MG63 (cell line): ENCODE measurements at regions not wholly inside any gene's neighbourhood (a gene's known extent, or its start where the extent isn't known, plus 50 kb on each side); places are given as distances from the start of the nearest gene placed in this dataset.
"Not testable (repeated sequence)": the region's sequence is repeated elsewhere in the genome, so short reads cannot be mapped to it uniquely, and the experiment has no call there.

Source experiments
- DNase-seq: peaks from one replicate; pipeline ENCODE4 v3.0.0-alpha.2; 2020
- H3K27me3 ChIP-seq: fragments of 250-450 bp; sonication (Bioruptor Pico); 2 replicates; pipeline ENCODE4 v1.5.1; 2020; ENCODE audit warnings: mild to moderate bottlenecking, moderate library complexity
- H3K36me3 ChIP-seq: fragments of 250-450 bp; sonication (Bioruptor Pico); 2 replicates; pipeline ENCODE4 v1.5.1; 2020; ENCODE audit warnings: mild to moderate bottlenecking, moderate library complexity
- H3K4me3 ChIP-seq: fragments of 250-450 bp; sonication (Bioruptor Pico); 2 replicates; pipeline ENCODE4 v1.5.1; 2020; ENCODE audit warnings: mild to moderate bottlenecking, moderate library complexity
- H3K9me3 ChIP-seq: fragments of 250-450 bp; sonication (Bioruptor Pico); 2 replicates; pipeline ENCODE4 v1.5.1; 2020; ENCODE audit warnings: mild to moderate bottlenecking, moderate library complexity

DNA sequence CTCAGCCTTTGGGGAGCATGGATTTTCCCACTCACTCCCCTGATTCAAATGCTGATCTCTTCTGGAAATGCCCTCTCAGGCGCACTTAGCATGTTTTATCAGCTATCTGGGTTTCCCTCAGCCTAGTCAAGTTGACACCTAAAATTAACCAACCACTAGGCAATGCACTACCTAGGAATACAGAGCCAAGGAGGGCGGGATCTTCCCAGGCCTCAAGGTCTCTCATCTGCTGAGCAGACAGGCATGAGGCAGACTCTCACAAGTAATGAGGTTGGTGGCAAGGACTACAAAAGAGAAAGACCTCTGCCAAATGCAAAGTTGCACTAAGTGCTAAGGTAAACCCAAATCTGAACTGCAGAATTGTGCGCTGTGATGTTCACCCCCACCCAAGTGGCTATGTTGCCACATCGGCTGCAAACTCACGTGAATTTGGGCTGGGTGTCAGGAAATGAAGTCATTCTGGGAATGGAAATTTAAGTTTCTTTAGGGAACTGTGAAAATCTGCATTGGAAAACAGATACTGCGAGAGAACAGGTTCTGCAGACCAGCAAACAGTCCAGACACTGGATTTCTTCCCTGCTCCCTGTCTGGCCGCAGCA, 332.9 kb downstream of the CACNA1B start:
- not testable (repeated sequence) for H3K36me3 ChIP-seq, H3K27me3 ChIP-seq, H3K9me3 ChIP-seq, DNase-seq, H3K4me3 ChIP-seq

DNA sequence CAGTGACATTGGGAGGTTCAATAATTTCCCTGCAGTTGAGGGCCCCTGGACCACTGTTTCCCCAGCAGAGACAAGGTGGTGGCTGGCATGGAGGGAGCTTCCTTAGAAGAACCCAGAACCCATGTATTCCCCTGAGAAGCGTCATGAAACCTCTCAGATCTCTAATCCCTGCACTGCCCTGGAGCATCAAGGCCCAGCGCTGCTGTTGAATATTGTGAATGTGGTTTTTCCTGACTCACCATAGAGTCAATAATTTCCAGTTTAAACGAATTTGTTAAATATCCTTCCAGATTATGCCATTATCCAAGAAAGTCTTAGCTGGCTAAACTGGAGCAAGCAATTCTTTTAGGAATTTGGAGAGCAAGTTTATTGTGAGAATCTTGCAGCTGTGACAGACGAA, 333.5 kb downstream of the CACNA1B start:
- not testable (repeated sequence) for H3K9me3 ChIP-seq, H3K4me3 ChIP-seq, H3K27me3 ChIP-seq

DNA sequence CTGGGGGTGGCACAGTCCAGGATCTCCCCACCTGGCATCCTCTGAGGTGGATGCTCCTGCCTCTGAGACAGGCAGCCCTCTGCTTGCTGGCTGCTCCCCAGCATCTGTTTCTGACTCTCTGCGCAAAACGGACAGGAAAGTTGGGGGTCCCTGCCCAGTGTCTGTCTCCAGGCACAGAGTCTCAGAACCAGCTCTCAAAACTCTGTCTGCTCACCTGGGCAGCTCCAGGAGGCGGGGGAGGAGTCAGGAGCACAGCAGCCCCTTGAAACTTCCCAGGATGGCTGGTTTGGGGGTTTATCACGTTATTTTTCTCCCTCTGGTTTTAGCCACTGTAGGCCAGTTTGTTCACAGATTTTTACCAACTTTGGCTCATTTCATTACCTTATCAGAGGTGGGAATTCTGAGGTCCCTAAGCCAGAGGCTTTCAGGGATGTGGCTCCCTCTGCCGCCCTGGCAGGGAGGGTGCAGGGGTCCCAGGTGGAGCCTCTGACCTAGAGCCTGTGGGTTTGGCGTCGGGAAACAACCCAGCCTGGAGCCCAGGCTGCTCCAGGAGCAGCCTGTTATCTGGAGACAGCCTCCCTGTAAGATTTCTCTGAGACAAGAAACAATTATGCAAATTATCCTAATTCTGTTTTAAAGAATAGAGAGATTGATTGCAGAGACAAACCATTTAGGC, 334.1 kb downstream of the CACNA1B start:
- H3K27me3 ChIP-seq, DNase-seq: not testable (repeated sequence)

More for the DNA sequence above, 333.5 kb downstream of the CACNA1B start:
- H3K36me3 ChIP-seq, DNase-seq: not testable (repeated sequence)

DNA sequence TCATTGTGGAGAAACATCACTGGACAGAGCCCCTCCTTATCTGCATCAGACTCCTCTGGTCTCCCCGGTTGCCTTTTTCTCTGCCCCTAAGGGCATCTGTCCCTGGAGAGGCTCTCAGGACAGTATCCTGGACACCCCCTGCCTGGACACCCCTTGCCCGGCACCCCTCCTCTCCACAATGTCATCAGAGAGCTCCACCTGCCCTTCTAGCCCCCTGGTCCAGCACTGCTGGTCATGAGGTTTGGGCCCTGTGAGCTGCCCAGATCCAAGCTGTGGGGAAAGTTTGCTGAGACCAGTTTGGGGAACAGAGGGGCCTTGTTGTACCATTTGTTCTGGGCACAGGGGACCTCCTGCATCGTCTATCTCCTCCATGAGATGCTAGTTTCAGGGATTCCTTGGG, 335.2 kb downstream of the CACNA1B start:
- not testable (repeated sequence) for H3K36me3 ChIP-seq, DNase-seq, H3K9me3 ChIP-seq, H3K27me3 ChIP-seq, H3K4me3 ChIP-seq

More for the DNA sequence above, 334.1 kb downstream of the CACNA1B start:
- not testable (repeated sequence) for H3K36me3 ChIP-seq, H3K4me3 ChIP-seq, H3K9me3 ChIP-seq

DNA sequence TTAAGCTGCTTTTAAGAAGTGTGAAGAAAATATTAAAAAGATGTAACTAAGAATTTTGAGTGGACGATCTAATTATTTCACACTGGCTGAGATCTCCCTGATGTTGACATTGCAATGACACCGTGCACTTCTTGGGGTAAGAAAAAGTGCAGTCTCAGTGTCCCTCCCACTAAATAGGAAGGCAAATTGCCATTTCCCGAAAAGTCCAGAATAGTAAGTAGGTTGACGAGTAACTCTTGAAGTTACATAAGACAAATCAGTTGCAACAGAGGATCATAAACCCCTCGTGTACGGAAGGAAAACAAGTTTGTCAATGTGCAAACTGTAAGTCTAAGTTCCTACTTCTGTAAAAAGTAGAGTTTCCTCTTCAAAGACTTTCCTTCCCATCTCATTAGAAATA, 336.2 kb downstream of the CACNA1B start:
- H3K9me3 ChIP-seq, H3K27me3 ChIP-seq, H3K4me3 ChIP-seq, DNase-seq, H3K36me3 ChIP-seq: not testable (repeated sequence)

DNA sequence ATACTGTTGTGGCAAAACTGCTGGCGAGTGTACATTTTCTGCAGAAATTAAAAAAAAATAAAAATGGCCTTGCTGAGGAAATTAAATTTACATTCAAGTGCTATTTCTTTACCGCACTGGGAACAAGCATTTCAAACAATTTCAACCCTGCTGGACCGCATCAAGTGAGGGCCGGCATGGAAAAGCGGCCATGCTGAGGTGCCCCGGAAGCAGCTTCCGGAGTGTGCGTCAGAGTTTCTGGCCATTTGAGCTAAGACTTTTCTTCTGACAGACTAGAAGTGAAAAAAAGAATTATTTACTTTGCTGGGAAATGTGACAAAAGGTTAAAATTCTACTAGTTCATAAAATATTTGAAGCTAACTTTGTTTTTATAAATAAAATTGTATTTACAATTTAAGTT, 337.0 kb downstream of the CACNA1B start:
- not testable (repeated sequence) for H3K36me3 ChIP-seq

DNA sequence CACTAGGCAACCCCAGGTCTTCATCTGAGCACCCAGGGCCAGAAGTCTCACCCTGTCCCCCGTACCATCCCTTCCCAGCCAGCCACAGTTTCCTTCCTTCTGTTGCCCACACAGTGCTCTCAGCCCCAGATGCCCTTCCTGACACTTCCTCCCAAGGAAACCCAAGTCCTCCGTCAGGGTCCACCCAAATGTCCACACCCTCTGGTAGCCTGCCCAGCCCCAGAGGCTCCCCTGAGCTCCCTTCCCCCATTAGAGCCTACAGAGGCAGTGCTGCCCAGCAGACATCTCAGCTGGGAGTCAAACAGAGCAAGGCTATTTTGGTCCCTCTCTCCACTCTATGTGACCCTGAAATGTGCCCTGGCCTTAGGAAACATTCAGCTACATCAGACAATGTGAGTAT, 338.0 kb downstream of the CACNA1B start:
- DNase-seq, H3K9me3 ChIP-seq, H3K4me3 ChIP-seq, H3K27me3 ChIP-seq, H3K36me3 ChIP-seq: not testable (repeated sequence)

More for the DNA sequence above, 337.0 kb downstream of the CACNA1B start:
- not testable (repeated sequence) for H3K9me3 ChIP-seq, H3K4me3 ChIP-seq, DNase-seq, H3K27me3 ChIP-seq

DNA sequence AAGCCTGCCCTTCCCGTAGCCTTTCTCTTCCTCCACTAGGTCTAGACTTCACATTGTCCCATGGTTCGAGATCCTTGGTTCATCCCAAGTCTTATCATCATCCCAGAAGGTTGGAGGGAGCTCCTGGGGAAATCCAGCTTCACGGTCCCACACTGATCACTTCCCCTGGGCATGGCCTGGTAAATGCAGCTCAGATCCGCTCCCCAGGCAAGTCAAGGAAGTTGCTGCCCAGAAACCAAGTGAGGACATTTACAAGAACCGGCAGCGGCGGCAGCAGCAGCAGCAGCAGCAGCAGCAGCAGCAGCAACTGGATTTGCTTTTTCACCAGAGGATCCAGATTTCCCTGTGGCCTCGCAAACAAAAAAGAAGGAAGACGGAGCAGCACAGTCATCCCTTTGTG, 339.2 kb downstream of the CACNA1B start:
- DNase-seq, H3K9me3 ChIP-seq, H3K27me3 ChIP-seq, H3K36me3 ChIP-seq, H3K4me3 ChIP-seq: not testable (repeated sequence)

DNA sequence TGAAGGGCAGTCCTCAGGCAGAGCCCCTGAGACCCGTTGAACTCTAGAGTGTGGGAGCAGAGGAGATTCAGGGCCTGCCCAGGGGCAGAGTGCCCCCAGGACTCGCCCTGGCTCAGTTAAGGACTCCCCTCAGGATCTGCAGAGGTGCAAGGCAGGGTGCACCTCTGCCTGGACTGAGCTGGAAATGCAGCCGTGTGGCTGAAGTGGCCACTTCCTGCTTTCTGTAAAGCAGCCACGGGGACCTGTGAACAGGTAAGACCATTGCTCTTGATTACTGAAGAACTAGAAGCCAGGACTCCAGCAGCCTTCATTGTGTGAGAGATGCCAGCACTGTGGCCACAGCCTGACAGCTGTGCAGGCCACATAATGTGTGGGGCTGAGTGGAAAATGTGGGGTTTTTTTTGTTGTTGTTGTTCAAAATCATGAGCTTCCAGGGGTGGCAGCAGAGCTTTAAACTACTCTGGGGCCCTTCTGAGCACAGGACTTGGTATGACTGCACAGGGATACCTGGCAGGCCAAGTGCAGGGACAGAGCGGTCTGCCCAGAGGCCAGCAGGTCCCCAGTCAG, 339.8 kb downstream of the CACNA1B start:
- not testable (repeated sequence) for DNase-seq, H3K36me3 ChIP-seq, H3K4me3 ChIP-seq, H3K9me3 ChIP-seq, H3K27me3 ChIP-seq

- not testable (repeated sequence) for H3K27me3 ChIP-seq, DNase-seq, H3K4me3 ChIP-seq, H3K36me3 ChIP-seq, H3K9me3 ChIP-seq
Measured at GRCh38 chr9:138219249-138219648, 341.7 kb downstream of the CACNA1B start.

DNA sequence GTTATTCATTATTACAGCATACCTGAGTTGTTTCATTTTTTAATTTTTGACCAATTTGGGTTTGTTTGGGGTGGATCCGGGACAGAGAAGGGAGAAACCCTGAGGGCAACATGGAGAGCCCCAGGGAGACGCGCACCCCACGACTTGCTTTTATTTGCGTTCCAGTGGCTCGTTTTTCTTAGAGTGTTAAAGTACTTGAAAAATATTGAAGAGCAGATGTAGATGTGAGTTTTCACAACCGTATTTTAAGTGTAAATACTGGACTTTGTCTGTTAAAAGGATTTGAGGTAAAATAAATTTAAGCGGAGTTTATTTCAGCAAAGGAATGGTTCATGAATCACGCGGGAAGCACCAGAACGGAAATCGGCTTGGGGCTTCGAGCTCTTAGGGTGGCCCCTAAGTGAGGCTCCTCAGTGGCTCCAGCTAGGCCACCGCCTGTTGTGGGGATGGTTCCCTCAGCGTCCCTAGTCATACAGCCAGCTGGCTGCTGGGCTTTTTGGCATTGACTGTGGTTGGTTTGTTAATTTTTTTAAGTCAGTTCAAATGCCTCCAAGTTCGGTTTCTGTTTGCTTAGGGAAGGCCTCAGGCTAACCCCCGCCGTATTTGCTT, 344.0 kb downstream of the CACNA1B start:
- not testable (repeated sequence) for H3K36me3 ChIP-seq, H3K4me3 ChIP-seq, DNase-seq, H3K27me3 ChIP-seq, H3K9me3 ChIP-seq

- H3K4me3 ChIP-seq, DNase-seq, H3K9me3 ChIP-seq, H3K27me3 ChIP-seq, H3K36me3 ChIP-seq: not testable (repeated sequence)
Measured at GRCh38 chr9:138237099-138237498, 359.5 kb downstream of the CACNA1B start.

DNA sequence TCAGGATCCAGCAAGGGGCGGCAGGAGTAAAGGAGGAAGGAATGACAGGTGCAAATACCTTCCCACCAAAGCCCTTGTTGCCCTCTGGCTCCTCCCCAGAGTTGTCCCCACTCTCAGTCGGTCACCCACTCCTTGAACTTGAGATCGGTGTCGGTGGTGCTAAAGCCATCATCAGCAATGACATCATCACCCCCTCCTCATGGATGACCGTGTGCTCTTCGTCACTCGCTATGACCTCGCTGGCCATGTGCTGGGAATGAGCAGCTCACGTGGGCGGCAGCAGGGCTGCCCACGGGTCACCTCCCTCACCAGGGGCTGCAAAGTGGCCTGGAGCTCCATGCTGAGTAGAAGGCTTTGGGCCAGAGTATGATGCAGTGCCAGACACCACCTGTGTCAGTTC, 405.3 kb downstream of the CACNA1B start:
- H3K9me3 ChIP-seq, H3K36me3 ChIP-seq, H3K4me3 ChIP-seq, DNase-seq, H3K27me3 ChIP-seq: not testable (repeated sequence)
